Mesodermal cell (in vitro differentiated cells): ENCODE measurements at regions not wholly inside any gene's neighbourhood (a gene's known extent, or its start where the extent isn't known, plus 50 kb on each side); places are given as distances from the start of the nearest gene placed in this dataset.
A peak's percentile ranks its signal among the peaks of the same experiment; 100 is the strongest.

ENCODE experiments used
- H3K27ac ChIP-seq: 2 replicates; pipeline ENCODE4 v1.7.0; 2013; ENCODE audit warnings: mild to moderate bottlenecking, low read depth, low read length, moderate library complexity; ENCODE audit not compliant: severe bottlenecking
- H3K36me3 ChIP-seq: 2 replicates; pipeline ENCODE4 v1.7.1; 2013; ENCODE audit warnings: mild to moderate bottlenecking, low read length, moderate library complexity; ENCODE audit not compliant: control insufficient read depth, insufficient read depth
- H3K4me1 ChIP-seq: one replicate; pipeline ENCODE4 v1.7.1; 2013; ENCODE audit warnings: mild to moderate bottlenecking, low read length; ENCODE audit not compliant: insufficient read depth, control insufficient read depth, poor library complexity, severe bottlenecking
- H3K4me3 ChIP-seq: 2 replicates; pipeline ENCODE4 v1.7.0; 2013; ENCODE audit warnings: low read length, control low read depth, mild to moderate bottlenecking; ENCODE audit not compliant: insufficient read depth, poor library complexity, severe bottlenecking; ENCODE audit errors: extremely low read depth
- H3K9me3 ChIP-seq: 2 replicates; pipeline ENCODE4 v1.7.1; 2013; ENCODE audit warnings: mild to moderate bottlenecking, low read length, moderate library complexity; ENCODE audit not compliant: control insufficient read depth
- WGBS, 2 experiments: methylation state at CpG; one replicate each; pipeline ENCODE4 v1.1.5; 2013; ENCODE audit warnings: missing lambda C conversion rate in 2 of 2; ENCODE audit not compliant: insufficient coverage in 2 of 2; 5-methylcytosine and 5-hydroxymethylcytosine counted together

DNA sequence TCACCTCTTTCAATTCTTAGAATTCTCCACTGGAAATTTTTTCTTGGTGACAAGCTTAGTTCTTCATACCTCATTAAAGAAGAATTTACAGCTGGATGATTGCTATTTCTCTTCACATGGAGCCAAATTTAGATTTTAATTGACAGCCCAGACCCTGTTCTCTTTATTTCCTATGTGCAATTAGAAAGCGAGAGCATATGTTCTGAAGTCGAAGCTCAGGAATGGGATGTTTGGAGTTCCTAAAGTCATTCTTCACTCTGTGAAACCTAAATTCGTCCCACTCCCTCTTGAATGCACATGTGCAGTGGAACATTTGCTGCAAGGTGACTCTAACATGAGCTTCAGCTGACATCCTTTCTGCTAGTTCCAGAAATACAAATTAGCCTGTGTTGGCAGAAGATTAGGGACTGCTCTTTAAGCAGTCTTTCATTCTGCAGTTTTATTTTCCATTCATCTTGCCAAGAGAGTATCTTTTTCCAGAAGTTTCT, 129.3 kb upstream of the KCNJ16 start:
- peaks cover 20% of the 10 kb centered on the region for H3K4me1 ChIP-seq
- no peak overlapping the region for H3K4me3 ChIP-seq
- H3K9me3 ChIP-seq: no peaks in the 10 kb centered on the region
- WGBS, 2 experiments: 100% methylated on average over 3 of the region's 3 CpGs
- H3K27ac ChIP-seq: peak overlapping the region; percentile 11
- no peaks in the 10 kb centered on the region for H3K36me3 ChIP-seq

DNA sequence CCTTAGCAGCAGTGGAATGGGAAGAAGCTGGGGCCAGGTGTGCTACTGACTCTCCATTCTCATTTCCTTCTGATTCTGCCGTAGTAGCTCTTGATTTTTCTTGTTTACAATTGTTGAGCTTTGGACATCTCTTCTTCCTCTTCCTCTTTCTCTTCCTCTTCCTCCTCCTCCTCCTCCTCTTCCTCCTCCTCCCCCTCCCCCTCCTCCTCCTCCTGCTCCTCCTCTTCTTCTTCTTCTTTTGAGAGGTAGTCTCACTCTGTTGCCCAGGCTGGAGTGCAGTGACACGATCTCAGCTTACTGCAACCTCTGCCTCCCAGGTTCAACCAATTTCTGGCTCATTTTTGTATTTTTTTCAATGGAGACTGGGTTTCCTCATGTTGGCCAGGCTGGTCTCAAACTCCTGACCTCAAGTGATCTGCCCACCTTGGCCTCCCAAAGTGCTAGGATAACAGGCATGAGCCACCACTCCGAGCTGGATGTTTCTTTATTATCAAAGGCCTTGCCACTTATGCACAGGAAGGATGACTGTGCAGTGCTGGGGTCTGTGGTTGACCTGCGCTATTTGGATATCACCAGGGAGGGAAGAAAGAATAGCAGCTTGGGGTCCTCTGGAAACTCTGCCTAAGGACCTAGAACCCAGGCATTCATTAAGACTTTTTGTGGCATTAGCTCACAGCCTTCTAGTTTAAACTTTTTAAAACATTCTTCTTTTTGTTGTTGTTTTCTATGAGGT, 127.8 kb upstream of the KCNJ16 start:
- no peak overlapping the region for H3K27ac ChIP-seq
- H3K9me3 ChIP-seq: no peaks in the 10 kb centered on the region
- no peaks in the 10 kb centered on the region for H3K36me3 ChIP-seq
- WGBS, 2 experiments: 97 to 100% methylated on average over 3 of the region's 4 CpGs
- H3K4me1 ChIP-seq: peaks cover 20% of the 10 kb centered on the region
- H3K4me3 ChIP-seq: no peak overlapping the region

DNA sequence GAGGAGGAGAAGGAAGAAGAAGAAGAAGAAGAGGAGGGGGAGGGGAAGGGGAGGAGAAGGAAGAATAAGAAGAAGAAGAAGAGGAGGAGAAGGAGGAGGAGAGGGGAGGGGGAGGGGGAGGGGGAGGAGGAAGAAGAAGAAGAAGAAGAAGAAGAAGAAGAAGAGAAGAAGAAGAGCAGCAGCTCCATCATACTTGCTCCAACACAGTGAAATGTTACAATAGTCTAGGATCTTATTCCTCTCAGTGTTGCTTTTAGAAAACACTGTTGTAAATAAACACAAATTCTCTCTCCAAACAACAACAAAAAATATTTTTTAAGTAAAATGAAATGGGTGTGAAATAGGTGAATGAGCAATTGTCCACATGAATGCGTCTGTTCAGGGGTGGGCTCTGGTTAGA, 126.6 kb upstream of the KCNJ16 start:
- H3K4me3 ChIP-seq: no peak overlapping the region
- H3K4me1 ChIP-seq: peaks cover 20% of the 10 kb centered on the region
- WGBS, 2 experiments: no CpG with 5 or more reads among the region's 1 CpG
- H3K36me3 ChIP-seq: no peaks in the 10 kb centered on the region
- no peak overlapping the region for H3K27ac ChIP-seq
- H3K9me3 ChIP-seq: no peaks in the 10 kb centered on the region

DNA sequence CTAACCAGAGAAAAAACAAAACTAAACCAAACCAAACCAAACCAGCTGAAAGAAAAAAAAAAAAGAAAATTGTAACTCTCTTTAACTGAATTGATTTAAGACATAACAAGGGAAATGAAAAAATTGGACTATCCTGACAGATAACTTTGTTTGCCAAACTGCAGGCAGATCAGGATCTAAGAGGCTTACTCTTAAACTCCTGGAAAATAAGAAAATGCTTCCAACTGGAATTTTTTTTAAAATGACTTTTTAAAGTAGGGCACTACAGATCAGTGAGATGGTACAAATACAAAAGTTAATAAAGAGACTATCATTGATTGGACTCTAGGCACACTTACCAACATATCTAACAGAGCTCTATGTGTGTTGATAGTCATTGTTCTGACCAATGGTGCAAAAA, 125.5 kb upstream of the KCNJ16 start:
- Histone ChIP-seq H3K9me3 (no peaks in the 10 kb centered on the region), H3K27ac (no peak overlapping the region), H3K36me3 (no peaks in the 10 kb centered on the region), H3K4me3 (no peak overlapping the region), H3K4me1 (peaks cover 20% of the 10 kb centered on the region)

DNA sequence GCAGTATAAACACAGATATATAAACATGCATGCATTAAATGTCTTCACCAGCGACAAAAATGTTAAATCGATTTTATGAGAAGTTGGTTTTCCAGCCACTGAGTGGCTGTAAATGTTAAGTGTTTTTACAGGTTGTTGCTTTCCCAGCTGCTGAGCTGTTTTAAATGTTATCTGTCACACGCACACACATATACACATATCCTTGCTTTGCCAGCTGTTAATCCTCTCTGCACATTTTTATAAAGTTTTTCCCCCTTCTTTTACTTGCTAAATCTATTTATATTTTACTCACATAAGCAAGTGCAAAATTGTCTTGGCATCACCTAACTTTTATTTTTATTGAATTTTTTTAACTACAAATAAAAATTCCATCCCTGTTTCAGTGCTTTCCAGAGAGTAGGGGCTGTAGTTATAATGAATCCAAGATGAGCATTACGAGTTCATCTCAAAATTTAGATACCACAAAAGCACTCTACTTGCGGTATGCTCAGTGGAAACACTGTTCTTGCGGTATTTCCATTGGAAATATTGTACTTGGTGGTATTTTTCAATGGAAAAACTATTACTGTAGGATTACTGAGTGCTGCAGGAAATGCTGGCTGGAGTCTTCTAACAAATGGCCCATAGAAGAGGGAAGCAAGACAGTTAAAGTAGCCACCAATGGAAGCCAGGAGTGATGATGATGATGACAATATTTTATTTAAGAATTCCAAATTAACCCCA, 124.9 kb upstream of the KCNJ16 start:
- no peak overlapping the region for H3K4me3 ChIP-seq
- H3K36me3 ChIP-seq: no peaks in the 10 kb centered on the region
- no peaks in the 10 kb centered on the region for H3K9me3 ChIP-seq
- H3K4me1 ChIP-seq: peaks cover 18% of the 10 kb centered on the region
- no peak overlapping the region for H3K27ac ChIP-seq
- 87 to 100% methylated on average over 2 to 3 of the region's 6 CpGs for WGBS, 2 experiments

DNA sequence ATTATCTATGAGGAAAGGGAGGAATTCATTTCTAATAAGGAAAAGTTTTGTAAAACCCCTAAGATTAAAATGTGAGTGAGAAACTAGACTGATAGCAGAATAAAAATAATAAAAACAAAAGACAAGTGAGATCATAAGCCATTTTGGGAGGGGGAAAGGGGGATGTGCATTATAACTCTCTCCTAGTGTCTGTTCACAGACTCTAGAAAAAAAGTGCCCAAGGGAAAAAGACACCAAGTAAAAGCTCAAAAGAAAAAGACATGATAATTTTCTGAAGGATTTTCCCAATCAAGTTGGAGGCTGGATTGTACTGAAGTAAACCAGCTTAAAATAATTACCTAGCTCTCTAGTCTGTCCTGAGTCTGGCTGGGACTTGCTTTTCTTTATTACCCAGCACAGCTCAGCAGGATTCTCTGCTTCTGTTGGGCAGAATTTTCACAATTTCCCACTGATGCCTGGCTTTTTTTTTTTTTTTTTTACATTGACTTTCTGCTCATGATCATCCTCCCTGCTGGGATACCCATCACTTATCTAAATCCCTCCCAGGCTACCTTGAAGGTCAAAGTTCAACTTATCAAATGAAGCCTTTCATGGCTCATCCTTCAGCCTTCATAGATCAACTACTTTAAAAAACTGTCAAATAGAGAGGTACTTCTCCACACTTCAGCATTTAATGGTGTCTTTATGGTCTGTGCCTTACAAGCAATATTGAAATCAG, 124.2 kb upstream of the KCNJ16 start:
- H3K9me3 ChIP-seq: no peaks in the 10 kb centered on the region
- H3K36me3 ChIP-seq: no peaks in the 10 kb centered on the region
- H3K4me1 ChIP-seq: peaks cover 11% of the 10 kb centered on the region
- no peak overlapping the region for H3K27ac ChIP-seq
- no peak overlapping the region for H3K4me3 ChIP-seq

DNA sequence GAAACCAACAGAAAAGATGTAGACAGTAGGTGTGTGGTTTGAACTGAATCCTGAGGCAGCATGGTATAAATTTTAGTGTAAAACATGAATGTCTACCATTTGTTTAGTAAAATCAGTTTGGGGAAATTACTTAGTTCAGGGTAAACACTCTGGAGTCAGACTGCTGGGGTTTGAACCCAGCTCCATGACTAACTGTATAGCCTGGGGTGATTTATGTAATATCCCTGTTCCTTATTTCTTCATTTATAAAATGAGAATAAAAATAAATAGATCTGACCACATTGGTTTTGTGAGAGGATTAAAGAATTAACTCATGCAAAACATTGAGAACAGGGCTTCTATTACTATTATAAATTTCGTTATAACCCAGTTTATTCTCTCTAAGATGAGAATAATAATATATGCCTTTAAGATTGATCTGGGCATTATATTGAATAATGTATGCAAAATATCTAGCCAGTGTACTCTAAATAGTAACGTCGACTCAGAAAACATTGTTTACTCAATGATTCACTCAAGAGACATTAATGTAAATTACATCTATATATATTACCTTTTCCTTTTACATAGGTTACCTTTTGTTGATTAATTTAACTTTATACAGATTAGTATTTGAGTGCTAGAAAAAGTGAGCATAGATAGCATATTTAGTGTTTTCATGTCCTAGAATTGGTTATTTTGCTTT, 120.6 kb upstream of the KCNJ16 start:
- Histone ChIP-seq H3K27ac (no peak overlapping the region), H3K4me1 (no peaks in the 10 kb centered on the region), H3K4me3 (no peak overlapping the region), H3K36me3 (no peaks in the 10 kb centered on the region), H3K9me3 (no peaks in the 10 kb centered on the region)
- no CpG with 5 or more reads among the region's 3 CpGs for WGBS, 2 experiments

DNA sequence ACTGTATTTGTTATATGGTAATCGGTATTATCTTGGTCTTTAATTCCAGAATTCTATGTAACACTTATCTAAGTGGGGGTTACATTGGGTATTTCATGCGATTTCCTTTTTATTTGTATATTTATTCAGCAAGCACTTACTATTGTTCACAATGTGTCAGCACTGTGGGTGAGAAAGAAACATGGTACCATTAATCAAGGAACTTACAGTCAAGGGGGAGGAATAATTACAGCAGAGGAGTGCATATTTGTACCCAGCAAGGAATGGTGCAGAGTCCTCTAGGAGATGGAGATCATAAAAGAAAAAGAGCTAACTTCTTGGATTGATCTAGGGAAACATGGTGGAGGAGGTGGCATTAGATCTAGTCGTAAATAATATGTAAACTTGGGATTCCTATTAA, 117.0 kb upstream of the KCNJ16 start:
- Histone ChIP-seq H3K4me1 (no peaks in the 10 kb centered on the region), H3K36me3 (no peaks in the 10 kb centered on the region), H3K27ac (no peak overlapping the region), H3K9me3 (no peaks in the 10 kb centered on the region), H3K4me3 (no peak overlapping the region)
- WGBS, 2 experiments: 78 to 93% methylated on average over 1 of the region's 3 CpGs

DNA sequence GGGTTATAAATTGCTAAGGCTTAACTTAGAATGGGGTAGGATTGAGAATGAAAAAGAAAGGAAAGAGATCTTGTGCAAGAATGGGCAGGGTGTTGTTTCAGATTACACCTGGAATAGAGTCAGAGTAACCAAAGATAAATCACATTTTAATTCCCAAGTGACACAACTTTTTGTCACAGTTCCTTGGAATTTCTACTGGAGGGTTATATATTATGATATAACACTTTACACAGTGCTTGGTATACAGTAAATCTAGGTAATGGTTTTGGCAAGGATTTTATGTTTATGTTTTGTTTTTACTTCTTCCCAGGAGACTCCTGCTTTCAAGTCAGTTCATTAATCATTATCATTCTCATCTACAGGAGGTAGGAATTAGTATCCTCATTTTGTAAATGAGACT, 115.7 kb upstream of the KCNJ16 start:
- Histone ChIP-seq H3K9me3 (no peaks in the 10 kb centered on the region), H3K4me3 (no peak overlapping the region), H3K27ac (no peak overlapping the region), H3K4me1 (no peaks in the 10 kb centered on the region), H3K36me3 (no peaks in the 10 kb centered on the region)

DNA sequence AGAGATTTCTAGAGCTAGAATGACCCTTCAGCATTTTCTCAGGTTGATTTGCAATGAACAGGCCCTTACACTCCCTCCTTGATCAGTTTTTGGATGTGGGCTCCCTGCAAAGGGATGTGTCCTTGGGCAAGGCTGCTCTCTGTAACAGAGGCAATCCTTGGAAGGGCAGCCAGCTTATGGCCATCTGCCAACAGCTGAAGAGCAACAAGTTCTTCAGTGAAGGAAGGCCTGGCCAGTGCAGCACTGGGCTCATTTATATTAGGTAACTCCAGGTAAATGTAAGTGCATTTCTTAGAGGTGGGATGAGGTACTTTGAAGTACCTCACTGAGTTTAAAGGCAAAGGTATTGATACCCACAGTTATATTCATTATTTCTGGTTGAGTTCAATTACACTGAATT, 114.3 kb upstream of the KCNJ16 start:
- Histone ChIP-seq H3K9me3 (no peaks in the 10 kb centered on the region), H3K4me3 (no peak overlapping the region), H3K27ac (no peak overlapping the region), H3K36me3 (no peaks in the 10 kb centered on the region), H3K4me1 (no peaks in the 10 kb centered on the region)
